Neural crest cell (in vitro differentiated cells): ENCODE measurements at regions not wholly inside any gene's neighbourhood (a gene's known extent, or its start where the extent isn't known, plus 50 kb on each side); places are given as distances from the start of the nearest gene placed in this dataset.

Experiments used
- DNase-seq: peaks from one replicate; pipeline ENCODE4 v3.0.0; 2021; ENCODE audit warnings: low read depth, mixed read lengths, low spot score
- H3K27ac Mint-ChIP-seq: one replicate; pipeline ENCODE4 v1.8.0; 2021; ENCODE audit warnings: mild to moderate bottlenecking, mixed read lengths; ENCODE audit not compliant: unreplicated experiment
- H3K27me3 Mint-ChIP-seq: 2 replicates; pipeline ENCODE4 v1.8.0; 2021; ENCODE audit warnings: low read depth, mild to moderate bottlenecking, mixed read lengths
- H3K36me3 Mint-ChIP-seq: 2 replicates; pipeline ENCODE4 v1.8.0; 2021; ENCODE audit warnings: low read depth, mild to moderate bottlenecking, mixed read lengths
- H3K4me1 Mint-ChIP-seq: 2 replicates; pipeline ENCODE4 v1.8.0; 2021; ENCODE audit warnings: mixed read lengths
- H3K4me3 Mint-ChIP-seq: one replicate; pipeline ENCODE4 v1.8.0; 2021; ENCODE audit warnings: mild to moderate bottlenecking, mixed read lengths
- H3K9me3 Mint-ChIP-seq: 2 replicates; pipeline ENCODE4 v1.8.0; 2021; ENCODE audit warnings: mixed read lengths
- TF ChIP-seq, protein P1 (sequence below): fragments of 200-600 bp; sonication (generic); conservative IDR thresholded peaks from 2 replicates; pipeline ENCODE4 v1.5.0; 2021; ENCODE audit warnings: antibody characterized with exemption, mild to moderate bottlenecking

DNA sequence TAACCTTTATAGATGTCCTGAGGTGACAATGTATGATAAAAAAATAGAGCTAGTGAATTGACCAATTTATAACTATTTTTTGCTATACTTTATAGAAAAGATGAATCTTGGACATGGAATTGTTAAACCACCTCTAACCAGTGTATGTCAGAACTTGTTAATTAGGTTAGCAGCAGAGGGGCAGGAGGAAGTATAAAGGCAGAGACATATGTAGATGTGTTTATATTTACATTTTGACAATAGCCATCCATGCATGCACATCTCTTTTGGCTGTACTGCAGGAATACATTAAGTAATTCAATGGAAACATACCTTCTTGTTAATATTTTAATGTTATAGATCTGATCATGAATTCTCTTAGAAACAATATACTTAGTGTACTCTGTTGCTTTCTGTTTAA, 254.6 kb upstream of the NT5E start:
- TF ChIP-seq, protein P1, sequence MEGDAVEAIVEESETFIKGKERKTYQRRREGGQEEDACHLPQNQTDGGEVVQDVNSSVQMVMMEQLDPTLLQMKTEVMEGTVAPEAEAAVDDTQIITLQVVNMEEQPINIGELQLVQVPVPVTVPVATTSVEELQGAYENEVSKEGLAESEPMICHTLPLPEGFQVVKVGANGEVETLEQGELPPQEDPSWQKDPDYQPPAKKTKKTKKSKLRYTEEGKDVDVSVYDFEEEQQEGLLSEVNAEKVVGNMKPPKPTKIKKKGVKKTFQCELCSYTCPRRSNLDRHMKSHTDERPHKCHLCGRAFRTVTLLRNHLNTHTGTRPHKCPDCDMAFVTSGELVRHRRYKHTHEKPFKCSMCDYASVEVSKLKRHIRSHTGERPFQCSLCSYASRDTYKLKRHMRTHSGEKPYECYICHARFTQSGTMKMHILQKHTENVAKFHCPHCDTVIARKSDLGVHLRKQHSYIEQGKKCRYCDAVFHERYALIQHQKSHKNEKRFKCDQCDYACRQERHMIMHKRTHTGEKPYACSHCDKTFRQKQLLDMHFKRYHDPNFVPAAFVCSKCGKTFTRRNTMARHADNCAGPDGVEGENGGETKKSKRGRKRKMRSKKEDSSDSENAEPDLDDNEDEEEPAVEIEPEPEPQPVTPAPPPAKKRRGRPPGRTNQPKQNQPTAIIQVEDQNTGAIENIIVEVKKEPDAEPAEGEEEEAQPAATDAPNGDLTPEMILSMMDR: no peak
- Mint-ChIP-seq H3K27me3 (no peaks in the 10 kb centered on the region), H3K27ac (no peak overlapping the region), H3K36me3 (no peaks in the 10 kb centered on the region), H3K4me1 (no peaks in the 10 kb centered on the region), H3K4me3 (no peak overlapping the region), H3K9me3 (no peaks in the 10 kb centered on the region)
- no peak for DNase-seq

DNA sequence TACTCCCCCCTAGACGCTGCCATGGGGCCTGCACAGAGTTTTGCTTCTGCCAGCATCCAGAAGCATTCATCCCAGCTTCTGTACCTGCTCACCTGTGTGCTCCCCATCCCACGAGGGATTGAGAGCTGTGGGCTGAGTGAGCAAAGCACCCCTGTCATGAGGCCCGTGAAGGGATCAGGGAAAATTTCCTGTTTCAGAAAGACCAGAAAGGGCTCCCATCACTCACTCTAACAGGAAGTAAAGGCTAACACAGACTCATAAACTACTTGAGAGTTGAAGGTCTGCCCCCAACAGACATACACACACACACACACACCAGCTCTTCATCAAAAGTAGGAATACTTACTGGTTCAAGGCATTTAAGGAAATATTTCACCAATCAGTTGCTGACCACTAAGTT, 256.5 kb upstream of the NT5E start:
- Mint-ChIP-seq H3K4me1 (no peaks in the 10 kb centered on the region), H3K27me3 (peaks cover 2% of the 10 kb centered on the region), H3K9me3 (peaks cover 9% of the 10 kb centered on the region), H3K4me3 (no peak overlapping the region), H3K27ac (no peak overlapping the region), H3K36me3 (no peaks in the 10 kb centered on the region)
- TF ChIP-seq, protein P1: no peak
- DNase-seq: no peak

GRCh38 chr6:85192596-85192995, 257.3 kb upstream of the NT5E start:
- H3K36me3 Mint-ChIP-seq: no peaks in the 10 kb centered on the region
- DNase-seq: no peak
- no peaks in the 10 kb centered on the region for H3K4me1 Mint-ChIP-seq
- H3K9me3 Mint-ChIP-seq: peaks cover 9% of the 10 kb centered on the region
- no peak overlapping the region for H3K4me3 Mint-ChIP-seq
- TF ChIP-seq, protein P1: no peak
- H3K27me3 Mint-ChIP-seq: peaks cover 2% of the 10 kb centered on the region
- H3K27ac Mint-ChIP-seq: no peak overlapping the region

DNA sequence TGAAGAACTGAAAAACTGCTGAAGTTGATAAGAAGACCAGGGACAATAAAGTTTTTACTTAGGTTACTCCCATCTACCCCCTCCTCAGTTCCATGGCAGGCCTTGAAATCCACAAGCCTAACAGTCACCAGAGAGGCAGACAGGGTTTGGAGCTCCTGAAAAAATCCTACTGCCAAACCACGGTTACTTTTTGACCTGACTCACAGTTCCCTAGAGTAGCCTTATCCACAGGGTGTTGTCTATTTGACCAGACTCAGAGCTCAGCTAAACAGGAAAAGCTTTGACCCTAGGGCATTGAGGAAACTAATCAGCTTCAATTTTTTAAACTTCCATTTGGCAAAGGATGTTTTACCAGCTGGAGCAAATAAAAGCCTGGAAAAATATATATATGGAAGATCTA, 257.7 kb upstream of the NT5E start:
- DNase-seq: no peak
- Mint-ChIP-seq H3K4me3 (no peak overlapping the region), H3K9me3 (peaks cover 9% of the 10 kb centered on the region), H3K36me3 (no peaks in the 10 kb centered on the region), H3K27me3 (peaks cover 2% of the 10 kb centered on the region), H3K4me1 (no peaks in the 10 kb centered on the region), H3K27ac (no peak overlapping the region)
- TF ChIP-seq, protein P1: no peak

GRCh38 chr6:85191656-85192055, 258.2 kb upstream of the NT5E start:
- H3K27ac Mint-ChIP-seq: no peak overlapping the region
- peaks cover 9% of the 10 kb centered on the region for H3K9me3 Mint-ChIP-seq
- DNase-seq: no peak
- H3K36me3 Mint-ChIP-seq: no peaks in the 10 kb centered on the region
- peaks cover 2% of the 10 kb centered on the region for H3K27me3 Mint-ChIP-seq
- no peak overlapping the region for H3K4me3 Mint-ChIP-seq
- no peaks in the 10 kb centered on the region for H3K4me1 Mint-ChIP-seq
- TF ChIP-seq, protein P1: no peak
